ENCODE measurements at regions not wholly inside any gene's neighbourhood (a gene's known extent, or its start where the extent isn't known, plus 50 kb on each side); places are given as distances from the start of the nearest gene placed in this dataset.

DNA sequence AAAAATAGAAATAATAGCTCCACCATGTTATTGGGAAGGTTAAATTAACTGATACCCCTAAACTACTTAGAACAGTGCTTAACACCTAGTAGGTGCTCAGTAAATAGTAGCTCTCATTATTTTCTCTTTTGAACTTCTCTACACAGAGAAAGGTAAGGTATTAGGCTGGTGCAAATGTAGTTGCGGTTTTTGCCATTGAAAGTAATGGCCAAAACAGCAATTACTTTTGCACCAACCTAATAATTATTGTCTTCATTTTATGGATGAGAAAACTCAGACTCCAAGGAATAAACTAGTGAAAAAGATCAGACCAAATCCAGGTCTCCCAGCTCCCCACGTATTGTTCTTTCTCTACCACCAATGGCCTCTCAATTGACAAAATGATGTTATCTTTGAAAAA, 157.2 kb upstream of the TMPO start:
- BruUV-seq (replicated peaks), result no TSS peak
- H3K4me1 ChIP-seq (replicated peaks in 1 of 2; ENCODE audit: control insufficient read depth in 2 of 2, insufficient read depth in 2 of 2, low read length in 2 of 2), result no peaks in the 10 kb centered on the region
- in situ Hi-C loops (cut with MboI), result no loop called here
- H3K27me3 ChIP-seq (ENCODE audit: control insufficient read depth in 2 of 2, insufficient read depth in 2 of 2, low read length in 2 of 2), result no peaks in the 10 kb centered on the region
- ATAC-seq (no peak), DNase-seq (ENCODE audit: extremely low read depth in 1 of 4, low spot score in 3 of 4) (no peak), FAIRE-seq (no peak)
- no peak overlapping the region for H3K4me3 ChIP-seq
- H3K27ac ChIP-seq (ENCODE audit: extremely low read depth, low read depth, low read length), result no peak overlapping the region
- H3K79me2 ChIP-seq (ENCODE audit: control insufficient read depth, insufficient read depth, low read length), result no peaks in the 10 kb centered on the region
- H4K20me1 ChIP-seq (replicated peaks; ENCODE audit: control insufficient read depth, insufficient read depth, low read length), result no peaks in the 10 kb centered on the region
- H3K36me3 ChIP-seq (ENCODE audit: control insufficient read depth, insufficient read depth, low read length), result no peaks in the 10 kb centered on the region
- intact Hi-C loops (cut with micrococcal nuclease), result no loop called here
- no peak overlapping the region for H2AFZ ChIP-seq (ENCODE audit: low read depth, low read length)
- TF ChIP-seq KLF16 (IDR thresholded peaks at IDR 0.05) (no peak), PHB (CRISPR knock-in tag; IDR thresholded peaks at IDR 0.05) (no peak), HNRNPL (IDR thresholded peaks at IDR 0.05; ENCODE audit: low read depth, low read length) (no peak), LEF1 (IDR thresholded peaks at IDR 0.05) (no peak), ZNF444 (CRISPR knock-in tag; IDR thresholded peaks at IDR 0.05) (no peak), ZNF766 (CRISPR knock-in tag; conservative IDR thresholded peaks at IDR 0.05) (no peak), NFATC3 (IDR thresholded peaks at IDR 0.05) (no peak), RCOR1 (IDR thresholded peaks at IDR 0.05; ENCODE audit: borderline replicate concordance in 1 of 2, low read depth in 2 of 2, low read length in 2 of 2) (no peak), HDAC2 (IDR thresholded peaks at IDR 0.05) (no peak), ZNF778 (CRISPR knock-in tag; IDR thresholded peaks at IDR 0.05) (no peak), CBFA2T3 (IDR thresholded peaks at IDR 0.05) (no peak), MCM2 (IDR thresholded peaks at IDR 0.05; ENCODE audit: low read depth) (no peak)
- TF ChIP-seq, protein P1, sequence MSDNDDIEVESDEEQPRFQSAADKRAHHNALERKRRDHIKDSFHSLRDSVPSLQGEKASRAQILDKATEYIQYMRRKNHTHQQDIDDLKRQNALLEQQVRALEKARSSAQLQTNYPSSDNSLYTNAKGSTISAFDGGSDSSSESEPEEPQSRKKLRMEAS (CRISPR knock-in tag; IDR thresholded peaks at IDR 0.05), result no peak
- TF ChIP-seq, protein P2, sequence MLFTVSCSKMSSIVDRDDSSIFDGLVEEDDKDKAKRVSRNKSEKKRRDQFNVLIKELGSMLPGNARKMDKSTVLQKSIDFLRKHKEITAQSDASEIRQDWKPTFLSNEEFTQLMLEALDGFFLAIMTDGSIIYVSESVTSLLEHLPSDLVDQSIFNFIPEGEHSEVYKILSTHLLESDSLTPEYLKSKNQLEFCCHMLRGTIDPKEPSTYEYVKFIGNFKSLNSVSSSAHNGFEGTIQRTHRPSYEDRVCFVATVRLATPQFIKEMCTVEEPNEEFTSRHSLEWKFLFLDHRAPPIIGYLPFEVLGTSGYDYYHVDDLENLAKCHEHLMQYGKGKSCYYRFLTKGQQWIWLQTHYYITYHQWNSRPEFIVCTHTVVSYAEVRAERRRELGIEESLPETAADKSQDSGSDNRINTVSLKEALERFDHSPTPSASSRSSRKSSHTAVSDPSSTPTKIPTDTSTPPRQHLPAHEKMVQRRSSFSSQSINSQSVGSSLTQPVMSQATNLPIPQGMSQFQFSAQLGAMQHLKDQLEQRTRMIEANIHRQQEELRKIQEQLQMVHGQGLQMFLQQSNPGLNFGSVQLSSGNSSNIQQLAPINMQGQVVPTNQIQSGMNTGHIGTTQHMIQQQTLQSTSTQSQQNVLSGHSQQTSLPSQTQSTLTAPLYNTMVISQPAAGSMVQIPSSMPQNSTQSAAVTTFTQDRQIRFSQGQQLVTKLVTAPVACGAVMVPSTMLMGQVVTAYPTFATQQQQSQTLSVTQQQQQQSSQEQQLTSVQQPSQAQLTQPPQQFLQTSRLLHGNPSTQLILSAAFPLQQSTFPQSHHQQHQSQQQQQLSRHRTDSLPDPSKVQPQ (CRISPR knock-in tag; IDR thresholded peaks at IDR 0.05; ENCODE audit: borderline replicate concordance), result no peak
- TF ChIP-seq, protein P3, sequence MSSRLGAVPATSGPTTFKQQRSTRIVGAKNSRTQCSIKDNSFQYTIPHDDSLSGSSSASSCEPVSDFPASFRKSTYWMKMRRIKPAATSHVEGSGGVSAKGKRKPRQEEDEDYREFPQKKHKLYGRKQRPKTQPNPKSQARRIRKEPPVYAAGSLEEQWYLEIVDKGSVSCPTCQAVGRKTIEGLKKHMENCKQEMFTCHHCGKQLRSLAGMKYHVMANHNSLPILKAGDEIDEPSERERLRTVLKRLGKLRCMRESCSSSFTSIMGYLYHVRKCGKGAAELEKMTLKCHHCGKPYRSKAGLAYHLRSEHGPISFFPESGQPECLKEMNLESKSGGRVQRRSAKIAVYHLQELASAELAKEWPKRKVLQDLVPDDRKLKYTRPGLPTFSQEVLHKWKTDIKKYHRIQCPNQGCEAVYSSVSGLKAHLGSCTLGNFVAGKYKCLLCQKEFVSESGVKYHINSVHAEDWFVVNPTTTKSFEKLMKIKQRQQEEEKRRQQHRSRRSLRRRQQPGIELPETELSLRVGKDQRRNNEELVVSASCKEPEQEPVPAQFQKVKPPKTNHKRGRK (tag; IDR thresholded peaks at IDR 0.05), result no peak
- TF ChIP-seq, protein P4, sequence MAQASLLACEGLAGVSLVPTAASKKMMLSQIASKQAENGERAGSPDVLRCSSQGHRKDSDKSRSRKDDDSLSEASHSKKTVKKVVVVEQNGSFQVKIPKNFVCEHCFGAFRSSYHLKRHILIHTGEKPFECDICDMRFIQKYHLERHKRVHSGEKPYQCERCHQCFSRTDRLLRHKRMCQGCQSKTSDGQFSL (CRISPR knock-in tag; IDR thresholded peaks at IDR 0.05), result no peak
- TF ChIP-seq, protein P4 (tag; IDR thresholded peaks at IDR 0.05), result no peak
- TF ChIP-seq, protein P5, sequence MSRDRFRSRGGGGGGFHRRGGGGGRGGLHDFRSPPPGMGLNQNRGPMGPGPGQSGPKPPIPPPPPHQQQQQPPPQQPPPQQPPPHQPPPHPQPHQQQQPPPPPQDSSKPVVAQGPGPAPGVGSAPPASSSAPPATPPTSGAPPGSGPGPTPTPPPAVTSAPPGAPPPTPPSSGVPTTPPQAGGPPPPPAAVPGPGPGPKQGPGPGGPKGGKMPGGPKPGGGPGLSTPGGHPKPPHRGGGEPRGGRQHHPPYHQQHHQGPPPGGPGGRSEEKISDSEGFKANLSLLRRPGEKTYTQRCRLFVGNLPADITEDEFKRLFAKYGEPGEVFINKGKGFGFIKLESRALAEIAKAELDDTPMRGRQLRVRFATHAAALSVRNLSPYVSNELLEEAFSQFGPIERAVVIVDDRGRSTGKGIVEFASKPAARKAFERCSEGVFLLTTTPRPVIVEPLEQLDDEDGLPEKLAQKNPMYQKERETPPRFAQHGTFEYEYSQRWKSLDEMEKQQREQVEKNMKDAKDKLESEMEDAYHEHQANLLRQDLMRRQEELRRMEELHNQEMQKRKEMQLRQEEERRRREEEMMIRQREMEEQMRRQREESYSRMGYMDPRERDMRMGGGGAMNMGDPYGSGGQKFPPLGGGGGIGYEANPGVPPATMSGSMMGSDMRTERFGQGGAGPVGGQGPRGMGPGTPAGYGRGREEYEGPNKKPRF (IDR thresholded peaks at IDR 0.05; ENCODE audit: low read depth, low read length), result no peak
- H3K9me1 ChIP-seq (ENCODE audit: control insufficient read depth, insufficient read depth, low read length), result no peaks in the 10 kb centered on the region
- H3K9ac ChIP-seq (ENCODE audit: insufficient read depth in 1 of 2, low read depth in 2 of 2, low read length in 2 of 2), result no peak overlapping the region
- H3K4me2 ChIP-seq (ENCODE audit: insufficient read depth, low read length), result no peak overlapping the region
- no peaks in the 10 kb centered on the region for H3K9me3 ChIP-seq (replicated peaks; ENCODE audit: control insufficient read depth, insufficient read depth, low read depth, low read length)
- CTCF ChIA-PET (ENCODE audit: low intra/inter-chr PET ratio), result no interaction called here
- WGBS (ENCODE audit: insufficient coverage, low coverage, missing lambda C conversion rate), result 0% methylated on average over 2 of the region's 2 CpGs
- POLR2A ChIA-PET, result no interaction called here

Data from K562 (cell line).